GDM1 (cell line): ENCODE measurements at regions not wholly inside any gene's neighbourhood (a gene's known extent, or its start where the extent isn't known, plus 50 kb on each side); places are given as distances from the start of the nearest gene placed in this dataset.

Experiments
- DNase-seq: peaks from one replicate; lab custom pipeline; 2025; lab: John Stamatoyannopoulos, UW

- DNase-seq = no peak
These were observed 305.0 kb upstream of the IRX4 start for GRCh38 chr5:2187687-2188086.

DNA sequence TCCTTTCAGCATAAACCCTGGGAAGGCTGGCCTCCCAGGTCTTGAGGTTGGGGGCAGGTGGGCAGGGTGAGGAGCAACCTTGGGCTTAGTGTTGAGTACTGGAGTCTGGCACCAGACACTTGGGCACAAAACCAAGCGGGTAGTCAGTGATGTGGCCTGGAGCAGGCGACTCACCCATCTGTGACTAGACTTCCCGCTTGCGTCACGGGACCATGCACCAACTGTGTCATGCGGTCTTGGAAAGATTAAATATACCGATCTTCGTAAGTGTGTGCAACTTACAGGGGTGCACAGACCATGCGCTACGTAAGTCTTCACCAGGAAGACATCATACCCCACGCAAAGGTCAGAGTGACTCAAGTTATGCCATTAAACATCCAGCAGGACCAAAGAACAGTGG lies 304.4 kb upstream of the IRX4 start:
- DNase-seq = no peak

DNA sequence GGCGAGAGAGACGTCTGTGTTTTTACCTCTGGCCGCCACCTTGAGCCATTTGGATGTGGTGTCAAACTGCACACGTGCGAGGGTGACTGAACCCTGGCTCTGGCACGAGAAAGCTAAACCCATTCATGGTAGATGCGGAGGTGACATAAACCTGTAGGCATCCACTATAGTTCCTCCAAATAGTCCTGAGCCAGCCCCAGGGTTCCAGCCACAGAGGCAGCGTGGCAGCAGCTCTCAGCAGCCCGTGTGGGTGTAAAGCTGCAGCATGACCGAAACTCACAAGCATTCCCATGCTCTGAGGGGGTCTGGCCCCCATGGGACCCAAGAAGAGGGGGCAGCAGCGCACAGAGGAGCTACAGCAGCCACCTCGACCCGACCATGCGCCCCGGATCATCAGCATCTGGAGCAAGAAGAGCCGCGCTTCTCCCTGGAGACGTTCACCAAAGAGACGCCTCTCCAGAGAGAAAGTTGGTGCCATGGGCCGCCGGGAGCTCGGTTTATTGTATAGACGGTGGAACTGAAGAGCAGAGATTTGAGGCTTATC lies 303.8 kb upstream of the IRX4 start:
- no peak for DNase-seq

DNA sequence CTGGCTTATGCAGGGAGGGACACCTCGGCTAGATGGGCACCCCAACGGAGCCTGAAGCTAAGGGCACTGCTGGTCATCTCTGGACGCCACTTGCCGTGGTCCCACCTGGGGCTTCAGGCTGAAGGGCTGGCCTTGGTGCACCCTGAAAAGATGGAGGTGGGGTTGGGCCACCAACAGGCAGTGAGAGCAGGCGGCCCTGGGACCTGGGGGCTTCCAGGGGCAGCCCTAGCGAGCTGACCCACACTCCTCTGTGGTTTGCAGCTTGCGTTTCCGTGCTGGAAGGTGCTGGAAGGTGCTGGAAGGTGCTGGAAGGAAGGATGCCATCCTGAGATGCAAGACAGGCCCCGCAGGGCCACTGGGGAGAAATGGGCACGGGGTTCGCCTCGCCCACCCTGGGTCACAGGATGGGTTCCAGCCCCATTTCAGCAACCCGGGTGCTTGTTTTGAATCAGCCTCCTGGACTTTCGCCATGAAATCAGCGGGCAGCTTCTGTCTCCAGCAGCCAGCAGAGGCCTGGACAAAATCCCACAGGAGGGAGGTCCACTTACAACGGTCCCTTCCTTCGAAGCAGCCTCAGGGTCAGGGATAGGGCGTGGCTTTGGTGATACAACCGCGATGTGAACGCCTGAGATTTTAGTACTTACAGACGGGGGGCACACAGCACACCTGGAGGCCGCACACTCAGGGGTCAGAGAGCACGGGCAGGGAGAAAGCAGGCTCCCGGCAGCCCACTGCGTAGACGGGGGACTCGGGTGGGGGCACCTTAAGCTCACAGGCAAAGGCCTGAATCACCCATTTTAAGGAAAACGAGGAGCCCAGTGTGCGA lies 303.1 kb upstream of the IRX4 start:
- no peak for DNase-seq

GRCh38 chr5:2184563-2185540 lies 302.1 kb upstream of the IRX4 start:
- DNase-seq = no peak

GRCh38 chr5:2184026-2184366 lies 301.3 kb upstream of the IRX4 start:
- no peak for DNase-seq

GRCh38 chr5:2183154-2184025 lies 300.7 kb upstream of the IRX4 start:
- no peak for DNase-seq

DNA sequence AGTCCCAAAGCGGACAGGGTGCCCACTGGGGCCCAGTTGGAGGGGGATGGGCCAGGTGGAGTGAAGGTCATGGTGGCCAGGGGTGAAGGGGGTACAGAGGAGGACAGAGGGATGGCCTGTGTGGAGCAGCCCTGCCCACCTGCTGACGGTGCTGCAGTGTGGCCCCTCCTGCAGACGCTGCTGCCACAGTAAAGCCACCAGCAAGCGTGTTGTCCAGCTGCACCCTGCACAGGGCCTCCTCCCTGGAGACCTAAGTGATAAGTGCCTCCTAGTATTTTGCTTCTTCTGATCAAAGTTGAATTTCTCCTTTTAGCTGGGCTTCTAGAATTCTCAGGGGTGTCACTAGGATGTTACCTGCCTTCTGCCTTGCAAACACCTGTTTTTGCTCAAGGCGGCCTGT lies 299.3 kb upstream of the IRX4 start:
- no peak for DNase-seq

- no peak for DNase-seq
These were observed 298.8 kb upstream of the IRX4 start for GRCh38 chr5:2181557-2181956.

DNA sequence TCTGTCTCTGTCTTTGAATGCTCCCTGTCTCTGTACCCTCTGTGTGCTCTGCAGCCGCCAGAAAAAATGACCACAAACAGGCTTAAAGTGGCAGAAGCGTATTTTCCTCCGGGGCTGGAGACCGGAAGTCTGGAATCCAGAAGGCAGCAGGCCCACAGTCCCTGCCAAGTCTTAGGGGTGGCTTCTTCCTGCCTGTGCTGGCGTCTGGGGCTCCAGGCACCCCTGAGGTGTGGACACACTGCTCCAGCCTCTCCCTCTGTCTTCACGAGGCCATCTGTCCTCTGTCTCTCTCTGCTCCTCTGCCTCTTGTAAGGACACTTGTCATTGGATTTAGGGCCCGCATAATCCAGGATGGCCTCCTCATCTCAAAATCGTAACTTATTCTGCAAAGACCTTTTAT lies 298.4 kb upstream of the IRX4 start:
- no peak for DNase-seq

DNA sequence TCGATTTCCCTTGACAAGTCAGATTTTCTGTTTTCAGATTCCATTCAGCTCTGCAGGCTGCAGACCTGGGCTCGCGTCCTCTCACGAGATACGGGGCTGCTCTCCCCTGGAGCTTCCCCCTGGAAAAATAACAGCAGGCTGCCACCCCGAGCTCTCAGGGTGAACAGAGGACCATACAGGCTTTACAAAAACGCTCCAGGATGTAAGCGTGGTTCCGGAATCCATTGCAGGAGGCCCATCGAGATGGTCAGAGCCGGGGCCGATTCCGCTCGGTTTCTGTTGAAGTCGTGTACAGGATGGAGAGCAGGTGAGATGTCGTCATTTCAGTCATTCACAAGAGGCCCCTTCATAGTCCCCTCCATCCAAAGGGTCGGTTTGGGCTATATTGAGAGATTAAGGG lies 297.7 kb upstream of the IRX4 start:
- no peak for DNase-seq

DNA sequence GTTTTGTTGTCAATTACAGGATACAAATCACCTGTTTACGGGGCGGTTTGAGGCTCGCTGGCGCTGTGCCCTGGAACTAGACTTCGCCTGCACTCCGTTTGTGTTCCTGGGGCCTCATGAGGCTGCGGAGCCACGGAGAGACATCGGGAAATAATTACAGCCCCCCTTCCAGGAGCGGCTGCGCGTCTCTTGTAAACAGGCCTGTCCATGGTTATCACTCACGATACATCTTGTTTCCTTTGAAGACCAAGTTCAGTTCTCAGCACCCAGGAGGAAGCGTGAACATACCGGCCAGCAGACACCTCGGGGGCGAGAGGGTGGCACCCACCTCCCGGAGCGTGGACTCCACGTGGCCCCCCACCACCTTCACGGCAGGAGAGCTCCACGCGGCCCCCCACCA lies 297.1 kb upstream of the IRX4 start:
- DNase-seq = no peak

- DNase-seq = no peak
These were observed 295.8 kb upstream of the IRX4 start for GRCh38 chr5:2178528-2178927.

GRCh38 chr5:2178071-2178477 lies 295.3 kb upstream of the IRX4 start:
- DNase-seq = no peak

DNA sequence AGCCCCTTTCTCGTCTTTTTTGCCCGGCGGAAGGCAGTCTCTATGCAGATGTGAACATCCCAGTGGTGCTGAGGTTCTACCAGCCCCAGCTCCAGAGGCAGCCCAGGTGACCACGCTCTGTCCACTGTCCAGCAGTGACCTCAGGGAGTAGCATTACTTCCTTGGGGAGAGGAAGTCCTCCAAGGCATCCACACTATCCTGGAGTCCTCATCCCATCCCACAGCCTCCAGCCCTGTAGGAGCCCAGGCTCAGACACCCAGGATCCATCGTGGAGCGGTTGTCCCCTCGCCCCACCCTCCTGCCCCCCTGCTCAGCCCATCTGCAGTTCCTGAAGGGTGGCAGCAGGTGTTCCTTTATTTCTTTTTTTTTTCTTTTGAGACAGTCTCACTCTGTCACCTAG lies 294.5 kb upstream of the IRX4 start:
- DNase-seq = no peak

DNA sequence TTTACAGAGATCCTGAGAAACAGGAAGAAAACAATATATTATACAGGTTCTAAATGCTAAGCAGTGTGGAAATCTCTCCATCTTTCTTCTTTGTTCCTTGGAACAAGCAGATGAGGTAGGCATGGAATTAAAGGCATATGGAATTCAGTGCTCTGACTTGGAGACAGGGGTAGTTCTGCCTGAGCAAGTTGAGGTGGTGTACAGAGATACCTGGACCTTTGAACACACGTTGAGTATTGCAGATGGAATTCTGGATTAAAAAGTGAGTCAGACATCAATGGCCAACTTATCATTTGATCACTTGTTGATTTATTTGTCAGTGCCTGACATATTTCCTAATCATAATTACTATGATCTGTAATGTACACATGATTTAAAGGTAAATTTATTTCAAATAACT lies 293.9 kb upstream of the IRX4 start:
- DNase-seq = no peak

DNA sequence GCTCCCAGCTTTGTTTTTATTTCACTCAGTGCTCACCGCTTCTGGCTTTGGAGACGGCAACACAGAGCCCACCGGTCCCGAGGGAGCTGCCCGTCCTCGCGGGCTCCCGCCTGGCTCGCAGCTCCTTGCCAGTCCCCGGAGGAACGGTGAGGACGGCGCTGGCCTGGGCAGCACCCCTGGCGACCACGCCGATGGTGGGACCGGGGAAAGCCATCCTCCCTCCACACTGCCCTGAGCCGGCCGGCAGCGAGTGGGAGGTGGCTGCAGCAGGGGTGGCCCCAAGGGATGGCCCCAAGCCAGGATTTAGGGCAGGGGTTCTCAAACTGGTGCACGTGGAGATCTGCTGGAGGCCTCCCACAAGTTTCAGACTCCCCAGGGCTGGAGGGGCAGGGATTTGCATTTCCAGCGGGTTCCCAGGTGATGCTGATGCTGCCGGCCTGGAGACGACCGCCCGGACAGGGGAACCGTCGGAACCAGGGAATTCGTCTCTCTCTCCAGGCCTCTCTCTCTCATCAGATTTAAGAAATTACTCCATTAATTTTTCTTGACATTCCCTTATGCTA lies 293.2 kb upstream of the IRX4 start:
- no peak for DNase-seq

GRCh38 chr5:2175041-2175440 lies 292.3 kb upstream of the IRX4 start:
- DNase-seq = no peak

- DNase-seq = no peak
These were observed 291.8 kb upstream of the IRX4 start for GRCh38 chr5:2174538-2174937.

DNA sequence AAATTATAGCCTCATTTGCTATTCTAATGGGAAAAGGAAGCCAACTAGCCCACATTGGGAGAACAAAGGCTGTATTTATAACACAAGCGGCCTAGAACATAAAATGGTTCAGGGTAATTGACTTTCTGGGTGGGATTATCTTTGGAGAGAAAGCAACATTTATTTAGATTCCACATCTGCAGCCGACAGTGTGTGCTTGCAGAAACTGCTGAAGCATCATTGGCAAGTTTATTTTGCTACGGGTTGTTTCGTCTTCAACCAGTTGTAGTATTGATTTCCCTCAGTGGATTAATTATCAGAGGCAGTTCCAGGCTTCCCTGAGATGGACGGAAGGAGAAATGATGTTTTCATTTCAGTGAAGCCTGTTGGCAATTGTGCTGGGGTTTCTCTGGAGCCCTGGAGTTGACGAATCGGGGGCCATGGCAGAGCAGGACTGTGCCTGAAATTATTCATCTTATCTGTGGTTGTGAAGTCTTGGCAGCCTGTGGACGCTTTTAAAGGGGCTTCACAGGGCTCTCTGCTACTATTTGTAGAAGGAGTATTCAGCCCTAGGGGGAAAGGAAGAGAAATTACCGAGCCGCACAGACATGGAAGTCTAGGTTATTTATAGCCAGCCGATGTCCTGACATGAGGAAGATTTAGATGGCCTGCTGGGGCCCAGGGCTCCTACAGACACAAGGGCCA lies 290.6 kb upstream of the IRX4 start:
- no peak for DNase-seq

- no peak for DNase-seq
These were observed 289.7 kb upstream of the IRX4 start for GRCh38 chr5:2172471-2172870.
